ENCODE measurements at regions not wholly inside any gene's neighbourhood (a gene's known extent, or its start where the extent isn't known, plus 50 kb on each side); places are given as distances from the start of the nearest gene placed in this dataset.

DNA sequence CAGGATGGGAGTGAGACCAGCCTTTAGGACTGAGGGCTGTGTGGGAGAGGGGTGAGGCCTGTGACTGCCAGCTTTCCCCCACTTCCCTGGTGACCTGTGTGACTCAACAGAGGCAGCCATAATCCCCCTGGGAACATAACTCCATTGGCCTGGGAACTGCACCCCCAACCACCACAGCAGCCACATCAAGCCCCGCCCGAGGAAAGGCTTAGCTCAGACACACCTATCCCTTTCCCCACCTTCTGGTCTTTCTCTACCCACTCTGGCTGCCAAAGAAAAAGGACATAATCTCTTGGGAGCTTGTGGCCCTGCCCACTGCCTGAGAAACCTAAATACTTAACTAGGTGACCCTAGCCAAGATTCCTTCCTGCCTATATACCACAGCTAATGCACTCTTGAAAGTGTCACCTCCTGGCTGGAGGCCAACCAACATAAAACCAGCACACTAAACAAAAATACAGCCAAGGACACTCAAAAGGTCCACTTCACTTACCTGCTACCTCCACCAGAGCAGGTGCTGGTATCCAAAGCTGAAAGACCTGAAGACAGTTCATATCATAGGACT lies 406.6 kb upstream of the CAMK1G start:
- no peak overlapping the region for H2AFZ ChIP-seq (ENCODE audit: low read depth, low read length, severe bottlenecking)
- H4K20me1 ChIP-seq (ENCODE audit: low read depth, low read length): no peaks in the 10 kb centered on the region
- TF ChIP-seq EZH2phosphoT487 (conservative IDR thresholded peaks at IDR 0.05; ENCODE audit: low read length): no peak
- TF ChIP-seq, protein P1, sequence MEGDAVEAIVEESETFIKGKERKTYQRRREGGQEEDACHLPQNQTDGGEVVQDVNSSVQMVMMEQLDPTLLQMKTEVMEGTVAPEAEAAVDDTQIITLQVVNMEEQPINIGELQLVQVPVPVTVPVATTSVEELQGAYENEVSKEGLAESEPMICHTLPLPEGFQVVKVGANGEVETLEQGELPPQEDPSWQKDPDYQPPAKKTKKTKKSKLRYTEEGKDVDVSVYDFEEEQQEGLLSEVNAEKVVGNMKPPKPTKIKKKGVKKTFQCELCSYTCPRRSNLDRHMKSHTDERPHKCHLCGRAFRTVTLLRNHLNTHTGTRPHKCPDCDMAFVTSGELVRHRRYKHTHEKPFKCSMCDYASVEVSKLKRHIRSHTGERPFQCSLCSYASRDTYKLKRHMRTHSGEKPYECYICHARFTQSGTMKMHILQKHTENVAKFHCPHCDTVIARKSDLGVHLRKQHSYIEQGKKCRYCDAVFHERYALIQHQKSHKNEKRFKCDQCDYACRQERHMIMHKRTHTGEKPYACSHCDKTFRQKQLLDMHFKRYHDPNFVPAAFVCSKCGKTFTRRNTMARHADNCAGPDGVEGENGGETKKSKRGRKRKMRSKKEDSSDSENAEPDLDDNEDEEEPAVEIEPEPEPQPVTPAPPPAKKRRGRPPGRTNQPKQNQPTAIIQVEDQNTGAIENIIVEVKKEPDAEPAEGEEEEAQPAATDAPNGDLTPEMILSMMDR (IDR thresholded peaks at IDR 0.05; ENCODE audit: insufficient read depth, low read length, poor library complexity, severe bottlenecking): no peak

DNA sequence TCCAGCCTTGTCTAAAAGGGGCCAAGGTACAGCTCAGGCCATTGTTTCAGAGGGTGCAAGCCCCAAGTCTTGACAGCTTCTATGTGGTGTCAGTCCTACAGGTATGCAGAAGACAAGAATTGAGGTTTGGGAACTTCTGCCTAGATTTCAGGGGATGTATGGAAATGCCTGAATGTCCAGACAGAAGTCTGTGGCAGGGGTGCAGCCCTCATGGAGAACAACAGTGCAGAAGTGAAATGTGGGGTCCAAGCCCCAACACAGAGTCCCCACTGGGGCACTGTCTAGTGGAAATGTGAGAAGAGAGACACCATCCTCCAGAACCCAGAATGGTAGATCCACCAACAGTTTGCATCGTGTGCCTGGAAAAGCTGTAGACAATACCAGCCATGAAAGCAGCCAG lies 400.3 kb upstream of the CAMK1G start:
- H4K20me1 ChIP-seq (ENCODE audit: low read depth, low read length): no peaks in the 10 kb centered on the region
- H3K27me3 ChIP-seq (ENCODE audit: low read length): no peaks in the 10 kb centered on the region
- H2AFZ ChIP-seq (ENCODE audit: low read depth, low read length, severe bottlenecking): no peak overlapping the region
- H3F3A ChIP-seq (ENCODE audit: insufficient read depth): no peaks in the 10 kb centered on the region
- H3K9ac ChIP-seq (ENCODE audit: low read length): no peak overlapping the region
- no peaks in the 10 kb centered on the region for H3K36me3 ChIP-seq (ENCODE audit: low read length)
- no peaks in the 10 kb centered on the region for H3K9me3 ChIP-seq (ENCODE audit: insufficient read depth, low read length)
- TF ChIP-seq EZH2phosphoT487 (conservative IDR thresholded peaks at IDR 0.05; ENCODE audit: low read length): no peak
- TF ChIP-seq, protein P1 (IDR thresholded peaks at IDR 0.05; ENCODE audit: insufficient read depth, low read length, poor library complexity, severe bottlenecking): no peak
- no peak overlapping the region for H3K27ac ChIP-seq (ENCODE audit: low read depth, low read length)
- no peak overlapping the region for H3K4me2 ChIP-seq (ENCODE audit: low read depth, low read length, poor library complexity, severe bottlenecking)
- H3K4me3 ChIP-seq (ENCODE audit: insufficient read depth, low read length, poor library complexity, severe bottlenecking): no peak overlapping the region
- no peaks in the 10 kb centered on the region for H3K9me2 ChIP-seq (replicated peaks; ENCODE audit: insufficient read depth, low read length)
- H3K79me2 ChIP-seq (ENCODE audit: insufficient read depth, low read length): no peaks in the 10 kb centered on the region

More for the DNA sequence above, 406.6 kb upstream of the CAMK1G start:
- H3K4me2 ChIP-seq (ENCODE audit: low read depth, low read length, poor library complexity, severe bottlenecking): no peak overlapping the region
- no peaks in the 10 kb centered on the region for H3K9me2 ChIP-seq (replicated peaks; ENCODE audit: insufficient read depth, low read length)
- no peaks in the 10 kb centered on the region for H3F3A ChIP-seq (ENCODE audit: insufficient read depth)
- no peaks in the 10 kb centered on the region for H3K36me3 ChIP-seq (ENCODE audit: low read length)
- H3K27ac ChIP-seq (ENCODE audit: low read depth, low read length): no peak overlapping the region
- H3K4me3 ChIP-seq (ENCODE audit: insufficient read depth, low read length, poor library complexity, severe bottlenecking): no peak overlapping the region
- no peaks in the 10 kb centered on the region for H3K27me3 ChIP-seq (ENCODE audit: low read length)
- H3K9me3 ChIP-seq (ENCODE audit: insufficient read depth, low read length): no peaks in the 10 kb centered on the region
- H3K9ac ChIP-seq (ENCODE audit: low read length): no peak overlapping the region
- H3K79me2 ChIP-seq (ENCODE audit: insufficient read depth, low read length): no peaks in the 10 kb centered on the region

DNA sequence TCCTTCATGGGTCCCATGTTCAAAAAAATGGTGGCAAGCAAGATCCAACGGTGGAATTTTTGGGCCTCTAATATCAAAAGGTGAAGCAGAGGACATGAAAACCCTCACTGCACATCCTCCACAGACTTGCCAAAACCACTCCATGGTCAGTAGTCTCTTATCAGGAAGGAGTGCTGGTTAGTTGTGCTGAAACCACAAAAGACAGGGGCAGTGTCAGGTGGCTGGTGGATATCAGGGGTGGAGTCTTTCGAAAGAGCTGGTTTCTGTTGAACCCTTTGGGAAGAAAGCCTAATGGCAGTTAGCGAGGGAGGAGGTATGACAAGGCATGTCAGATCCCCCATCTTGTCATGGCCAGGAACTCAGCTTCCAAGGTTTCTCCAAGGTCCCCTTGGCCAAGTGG lies 395.9 kb upstream of the CAMK1G start:
- H3K27me3 ChIP-seq (ENCODE audit: low read length): no peaks in the 10 kb centered on the region

More for the DNA sequence above, 395.9 kb upstream of the CAMK1G start:
- no peaks in the 10 kb centered on the region for H3K79me2 ChIP-seq (ENCODE audit: insufficient read depth, low read length)
- TF ChIP-seq, protein P1 (IDR thresholded peaks at IDR 0.05; ENCODE audit: insufficient read depth, low read length, poor library complexity, severe bottlenecking): no peak
- TF ChIP-seq EZH2phosphoT487 (conservative IDR thresholded peaks at IDR 0.05; ENCODE audit: low read length): no peak
- no peak overlapping the region for H3K4me2 ChIP-seq (ENCODE audit: low read depth, low read length, poor library complexity, severe bottlenecking)
- H3K9me2 ChIP-seq (replicated peaks; ENCODE audit: insufficient read depth, low read length): no peaks in the 10 kb centered on the region
- no peaks in the 10 kb centered on the region for H3F3A ChIP-seq (ENCODE audit: insufficient read depth)
- H3K4me3 ChIP-seq (ENCODE audit: insufficient read depth, low read length, poor library complexity, severe bottlenecking): no peak overlapping the region
- H3K27ac ChIP-seq (ENCODE audit: low read depth, low read length): no peak overlapping the region
- no peaks in the 10 kb centered on the region for H4K20me1 ChIP-seq (ENCODE audit: low read depth, low read length)
- no peaks in the 10 kb centered on the region for H3K36me3 ChIP-seq (ENCODE audit: low read length)
- H2AFZ ChIP-seq (ENCODE audit: low read depth, low read length, severe bottlenecking): no peak overlapping the region
- no peaks in the 10 kb centered on the region for H3K9me3 ChIP-seq (ENCODE audit: insufficient read depth, low read length)
- H3K9ac ChIP-seq (ENCODE audit: low read length): no peak overlapping the region

Measured in SU-DHL-6 (cell line).